ENCODE measurements at regions not wholly inside any gene's neighbourhood (a gene's known extent, or its start where the extent isn't known, plus 50 kb on each side); places are given as distances from the start of the nearest gene placed in this dataset.

DNA sequence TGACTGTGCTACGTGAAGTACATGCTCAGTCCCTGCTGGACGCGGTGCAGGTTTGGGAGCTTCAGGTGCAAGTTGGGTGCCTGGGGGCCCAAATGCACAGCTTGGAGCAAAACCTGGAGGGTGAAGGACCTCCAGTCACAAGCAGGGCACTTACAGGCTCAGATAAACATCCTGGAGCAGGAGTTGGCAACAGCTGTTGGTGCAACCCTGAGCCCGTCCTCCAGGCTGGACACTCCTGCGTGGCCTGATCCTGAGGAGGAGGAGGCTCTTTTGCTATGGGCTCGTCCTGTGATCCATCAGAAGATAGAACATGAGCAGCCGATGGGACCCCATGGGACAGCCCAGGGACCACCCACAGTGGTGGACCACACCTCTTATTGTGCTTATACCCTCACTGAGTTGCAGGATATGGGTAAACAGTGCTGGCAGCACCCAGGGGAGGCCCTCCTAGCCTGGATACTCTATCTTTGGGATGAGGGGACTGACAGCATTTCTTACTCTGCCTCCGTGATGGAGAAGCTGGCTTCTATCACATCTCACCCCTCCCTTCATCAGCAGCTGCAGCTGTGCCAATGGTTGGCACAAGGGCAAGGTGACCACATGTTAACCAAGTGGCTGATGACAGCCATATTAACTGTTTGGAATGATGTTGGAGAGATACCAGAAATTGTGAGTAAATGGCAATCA is 301.6 kb downstream of the ZPLD1 start:
- POLR2A ChIA-PET: no interaction called here
- H3K36me3 ChIP-seq (ENCODE audit: control insufficient read depth in 2 of 2, insufficient read depth in 2 of 2, low read length in 1 of 2): no peaks in the 10 kb centered on the region

More for the DNA sequence above, 301.6 kb downstream of the ZPLD1 start:
- no peaks in the 10 kb centered on the region for H3K9me3 ChIP-seq (replicated peaks; ENCODE audit: control insufficient read depth, insufficient read depth, low read length)
- intact Hi-C loops (cut with micrococcal nuclease; ENCODE audit: unreplicated experiment): no loop called here
- H3K4me1 ChIP-seq (ENCODE audit: control insufficient read depth, insufficient read depth, low read length): no peaks in the 10 kb centered on the region
- no peaks in the 10 kb centered on the region; a peak in 1 of 4 replicates for H3K27me3 ChIP-seq (replicated peaks in 1 of 2; ENCODE audit: control insufficient read depth in 2 of 2, insufficient read depth in 2 of 2, low read length in 1 of 2)
- H3K9ac ChIP-seq (ENCODE audit: control insufficient read depth, insufficient read depth, low read length): no peak overlapping the region
- no peaks in the 10 kb centered on the region for H3K79me2 ChIP-seq (ENCODE audit: control insufficient read depth, insufficient read depth, low read length)
- in situ Hi-C loops (cut with MboI): no loop called here
- ChIA-PET RAD21 (ENCODE audit: unreplicated experiment) (no interaction called here), SMC1A (ENCODE audit: uncharacterized antibody, unreplicated experiment) (interaction anchor here (0.5 kb wide), 1 partner anchor 153 kb away, joined by 3 read pairs; no protein-coding TSS in a partner anchor), CTCF (no interaction called here)
- H4K20me1 ChIP-seq (ENCODE audit: control insufficient read depth, insufficient read depth): no peaks in the 10 kb centered on the region
- 41% methylated on average over 8 of the region's 8 CpGs for WGBS (ENCODE audit: insufficient coverage, insufficient replicate concordance, low lambda C conversion rate, missing lambda C conversion rate)
- no peak for ATAC-seq
- DNase-seq (ENCODE audit: low read depth, low spot score): no peak
- no peak overlapping the region for H3K27ac ChIP-seq (ENCODE audit: control insufficient read depth, insufficient read depth)
- FAIRE-seq: no peak
- H3K4me3 ChIP-seq: no peak overlapping the region
- no TSS peak for BruUV-seq (replicated peaks)
- no peak for TF ChIP-seq CEBPB (IDR thresholded peaks at IDR 0.05; ENCODE audit: borderline replicate concordance in 1 of 2, low read depth in 2 of 2, low read length in 2 of 2)
- TF ChIP-seq, protein P1, sequence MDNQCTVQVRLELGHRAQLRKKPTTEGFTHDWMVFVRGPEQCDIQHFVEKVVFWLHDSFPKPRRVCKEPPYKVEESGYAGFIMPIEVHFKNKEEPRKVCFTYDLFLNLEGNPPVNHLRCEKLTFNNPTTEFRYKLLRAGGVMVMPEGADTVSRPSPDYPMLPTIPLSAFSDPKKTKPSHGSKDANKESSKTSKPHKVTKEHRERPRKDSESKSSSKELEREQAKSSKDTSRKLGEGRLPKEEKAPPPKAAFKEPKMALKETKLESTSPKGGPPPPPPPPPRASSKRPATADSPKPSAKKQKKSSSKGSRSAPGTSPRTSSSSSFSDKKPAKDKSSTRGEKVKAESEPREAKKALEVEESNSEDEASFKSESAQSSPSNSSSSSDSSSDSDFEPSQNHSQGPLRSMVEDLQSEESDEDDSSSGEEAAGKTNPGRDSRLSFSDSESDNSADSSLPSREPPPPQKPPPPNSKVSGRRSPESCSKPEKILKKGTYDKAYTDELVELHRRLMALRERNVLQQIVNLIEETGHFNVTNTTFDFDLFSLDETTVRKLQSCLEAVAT (IDR thresholded peaks at IDR 0.05): no peak
- TF ChIP-seq, protein P2, sequence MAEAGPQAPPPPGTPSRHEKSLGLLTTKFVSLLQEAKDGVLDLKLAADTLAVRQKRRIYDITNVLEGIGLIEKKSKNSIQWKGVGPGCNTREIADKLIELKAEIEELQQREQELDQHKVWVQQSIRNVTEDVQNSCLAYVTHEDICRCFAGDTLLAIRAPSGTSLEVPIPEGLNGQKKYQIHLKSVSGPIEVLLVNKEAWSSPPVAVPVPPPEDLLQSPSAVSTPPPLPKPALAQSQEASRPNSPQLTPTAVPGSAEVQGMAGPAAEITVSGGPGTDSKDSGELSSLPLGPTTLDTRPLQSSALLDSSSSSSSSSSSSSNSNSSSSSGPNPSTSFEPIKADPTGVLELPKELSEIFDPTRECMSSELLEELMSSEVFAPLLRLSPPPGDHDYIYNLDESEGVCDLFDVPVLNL (IDR thresholded peaks at IDR 0.05; ENCODE audit: low read depth, low read length): no peak
- TF ChIP-seq TCF7 (IDR thresholded peaks at IDR 0.05; ENCODE audit: borderline replicate concordance): no peak
- TF ChIP-seq, protein P3, sequence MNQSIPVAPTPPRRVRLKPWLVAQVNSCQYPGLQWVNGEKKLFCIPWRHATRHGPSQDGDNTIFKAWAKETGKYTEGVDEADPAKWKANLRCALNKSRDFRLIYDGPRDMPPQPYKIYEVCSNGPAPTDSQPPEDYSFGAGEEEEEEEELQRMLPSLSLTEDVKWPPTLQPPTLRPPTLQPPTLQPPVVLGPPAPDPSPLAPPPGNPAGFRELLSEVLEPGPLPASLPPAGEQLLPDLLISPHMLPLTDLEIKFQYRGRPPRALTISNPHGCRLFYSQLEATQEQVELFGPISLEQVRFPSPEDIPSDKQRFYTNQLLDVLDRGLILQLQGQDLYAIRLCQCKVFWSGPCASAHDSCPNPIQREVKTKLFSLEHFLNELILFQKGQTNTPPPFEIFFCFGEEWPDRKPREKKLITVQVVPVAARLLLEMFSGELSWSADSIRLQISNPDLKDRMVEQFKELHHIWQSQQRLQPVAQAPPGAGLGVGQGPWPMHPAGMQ (IDR thresholded peaks at IDR 0.05; ENCODE audit: borderline replicate concordance): no peak
- TF ChIP-seq MTA2 (IDR thresholded peaks at IDR 0.05; ENCODE audit: low read depth): no peak
- TF ChIP-seq NRF1 (conservative IDR thresholded peaks at IDR 0.05; ENCODE audit: low read depth, low read length): no peak
- TF ChIP-seq, protein P4, sequence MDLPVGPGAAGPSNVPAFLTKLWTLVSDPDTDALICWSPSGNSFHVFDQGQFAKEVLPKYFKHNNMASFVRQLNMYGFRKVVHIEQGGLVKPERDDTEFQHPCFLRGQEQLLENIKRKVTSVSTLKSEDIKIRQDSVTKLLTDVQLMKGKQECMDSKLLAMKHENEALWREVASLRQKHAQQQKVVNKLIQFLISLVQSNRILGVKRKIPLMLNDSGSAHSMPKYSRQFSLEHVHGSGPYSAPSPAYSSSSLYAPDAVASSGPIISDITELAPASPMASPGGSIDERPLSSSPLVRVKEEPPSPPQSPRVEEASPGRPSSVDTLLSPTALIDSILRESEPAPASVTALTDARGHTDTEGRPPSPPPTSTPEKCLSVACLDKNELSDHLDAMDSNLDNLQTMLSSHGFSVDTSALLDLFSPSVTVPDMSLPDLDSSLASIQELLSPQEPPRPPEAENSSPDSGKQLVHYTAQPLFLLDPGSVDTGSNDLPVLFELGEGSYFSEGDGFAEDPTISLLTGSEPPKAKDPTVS (IDR thresholded peaks at IDR 0.05; ENCODE audit: low read depth, low read length): no peak
- no peak for TF ChIP-seq EGR1 (IDR thresholded peaks at IDR 0.05; ENCODE audit: borderline replicate concordance in 1 of 2, low read depth in 2 of 2, low read length in 2 of 2)
- TF ChIP-seq CBX3 (IDR thresholded peaks at IDR 0.05; ENCODE audit: borderline replicate concordance, low read depth): no peak
- no peak for TF ChIP-seq SP1 (IDR thresholded peaks at IDR 0.05; ENCODE audit: low read depth, low read length)
- TF ChIP-seq BCL11A (IDR thresholded peaks at IDR 0.05; ENCODE audit: low read depth, low read length): no peak
- H2AFZ ChIP-seq (ENCODE audit: control insufficient read depth, low read depth, low read length): no peak overlapping the region
- no peak overlapping the region for H3K4me2 ChIP-seq (ENCODE audit: control insufficient read depth, insufficient read depth)
